Kidney epithelial cell (primary cell): ENCODE measurements at regions not wholly inside any gene's neighbourhood (a gene's known extent, or its start where the extent isn't known, plus 50 kb on each side); places are given as distances from the start of the nearest gene placed in this dataset.
"Not testable (repeated sequence)": the region's sequence is repeated elsewhere in the genome, so short reads cannot be mapped to it uniquely, and the experiment has no call there.

Experiments used
- DNase-seq: peaks from one replicate; pipeline ENCODE4 v3.0.0-alpha.2; 2010; ENCODE audit warnings: low read depth
- H3K27me3 ChIP-seq: 2 replicates; pipeline ENCODE4 v1.6.0; 2011; ENCODE audit warnings: low read length; ENCODE audit not compliant: control insufficient read depth, insufficient read depth
- H3K36me3 ChIP-seq: 2 replicates; pipeline ENCODE4 v1.5.1; 2011; ENCODE audit warnings: low read length; ENCODE audit not compliant: control insufficient read depth, insufficient read depth
- H3K4me3 ChIP-seq: 2 replicates; pipeline ENCODE4 v1.5.1; 2011; ENCODE audit warnings: low read depth, mild to moderate bottlenecking, control low read depth, low read length
- CTCF ChIP-seq: IDR thresholded peaks from 2 replicates; pipeline ENCODE4 v1.5.1; 2011; ENCODE audit warnings: mild to moderate bottlenecking, moderate library complexity, low read length, control low read depth, inconsistent platforms; ENCODE audit not compliant: insufficient read depth, poor library complexity, severe bottlenecking

- no peaks in the 10 kb centered on the region for H3K36me3 ChIP-seq
- H3K4me3 ChIP-seq = no peak overlapping the region
- H3K27me3 ChIP-seq = no peaks in the 10 kb centered on the region
- no peak for TF ChIP-seq CTCF
- DNase-seq = no peak
Observed at GRCh38 chr11:26878959-26879581, 114.8 kb upstream of the FIBIN start.

- H3K27me3 ChIP-seq, H3K4me3 ChIP-seq, H3K36me3 ChIP-seq, DNase-seq: not testable (repeated sequence)
Observed at GRCh38 chr11:26882363-26882880, 111.5 kb upstream of the FIBIN start.

DNA sequence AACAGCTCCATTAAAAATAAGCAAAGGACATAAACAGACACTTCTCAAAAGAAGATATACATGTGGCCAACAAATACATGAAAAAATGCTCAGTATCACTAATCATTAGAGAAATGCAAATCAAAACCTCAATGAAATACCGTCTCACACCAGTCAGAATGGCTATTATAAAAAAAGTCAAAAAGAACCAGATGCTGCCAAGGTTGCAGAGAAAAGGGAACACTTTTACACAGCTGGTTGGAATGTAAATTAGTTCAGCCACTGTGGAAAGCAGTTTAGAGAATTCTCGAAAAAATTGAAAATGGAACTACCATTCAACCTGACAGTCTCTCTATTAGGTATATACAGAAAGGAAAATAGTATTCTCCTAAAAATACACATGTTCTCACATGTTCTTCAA is 102.4 kb upstream of the FIBIN start:
- Histone ChIP-seq H3K36me3 (no peaks in the 10 kb centered on the region), H3K4me3 (no peak overlapping the region), H3K27me3 (no peaks in the 10 kb centered on the region)
- TF ChIP-seq CTCF = no peak
- no peak for DNase-seq

DNA sequence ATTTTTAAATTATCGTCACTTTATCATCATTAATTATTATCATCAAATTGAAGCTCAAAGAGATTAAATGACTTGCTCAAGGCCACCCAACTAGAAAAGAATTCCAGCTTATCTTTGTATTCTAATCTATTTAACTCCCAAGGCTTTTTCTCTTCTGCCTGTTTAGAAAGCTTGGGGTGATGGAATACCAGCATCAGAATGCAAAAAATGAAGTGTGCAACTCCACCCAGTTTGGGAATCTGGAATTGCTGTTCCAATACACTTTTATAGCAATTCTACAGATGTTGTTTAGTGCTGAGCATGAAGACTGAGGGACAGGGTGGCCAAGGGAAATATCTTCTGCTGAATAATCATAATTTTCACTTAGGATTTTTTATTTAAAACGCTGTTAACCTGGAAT is 97.2 kb upstream of the FIBIN start:
- TF ChIP-seq CTCF = no peak
- DNase-seq = no peak
- H3K4me3 ChIP-seq = no peak overlapping the region
- no peaks in the 10 kb centered on the region for H3K36me3 ChIP-seq
- H3K27me3 ChIP-seq = no peaks in the 10 kb centered on the region

DNA sequence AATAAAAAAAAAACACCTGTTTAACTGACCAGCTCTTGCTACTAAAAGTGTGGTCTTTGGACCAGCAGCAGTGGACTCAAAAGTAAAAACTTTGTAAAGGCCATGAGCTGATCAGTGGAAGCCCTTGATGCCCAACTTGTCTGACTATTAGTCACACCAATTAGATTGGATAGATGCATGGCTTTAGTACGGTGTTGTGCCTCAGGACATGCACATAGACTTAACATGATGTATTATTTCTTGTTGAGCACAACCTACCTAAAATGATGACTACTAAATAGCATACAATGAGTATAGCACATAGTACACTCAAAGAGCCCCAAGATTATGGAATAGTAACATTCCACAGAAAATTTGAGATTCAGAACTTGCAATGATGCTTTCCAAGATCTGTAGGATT is 95.1 kb upstream of the FIBIN start:
- DNase-seq = no peak
- Histone ChIP-seq H3K4me3 (no peak overlapping the region), H3K27me3 (no peaks in the 10 kb centered on the region), H3K36me3 (no peaks in the 10 kb centered on the region)
- no peak for TF ChIP-seq CTCF

GRCh38 chr11:26901162-26901561 is 92.8 kb upstream of the FIBIN start:
- no peak for TF ChIP-seq CTCF
- Histone ChIP-seq H3K4me3 (no peak overlapping the region), H3K36me3 (no peaks in the 10 kb centered on the region), H3K27me3 (no peaks in the 10 kb centered on the region)
- DNase-seq = no peak
